H1 (cell line): ENCODE measurements at regions not wholly inside any gene's neighbourhood (a gene's known extent, or its start where the extent isn't known, plus 50 kb on each side); places are given as distances from the start of the nearest gene placed in this dataset.

Source experiments
- CTCF ChIA-PET: fragments of 300-600 bp; sonication (Branson Sonifier 250); formaldehyde crosslinking; loops from one replicate; lab custom pipeline; 2021; ENCODE audit not compliant: partially characterized antibody; lab: Charles Lee
- POLR2A ChIA-PET: fragments of 300-600 bp; sonication (Branson Sonifier 250); formaldehyde crosslinking; loops from one replicate; lab custom pipeline; 2021; ENCODE audit warnings: inconsistent platforms; ENCODE audit not compliant: partially characterized antibody; lab: Charles Lee
- DNase-seq, 2 experiments: peaks; one replicate each; pipeline versions ENCODE4 v3.0.0 to v3.0.0-alpha.2; 2010 to 2022; ENCODE audit warnings: low spot score in 2 of 2, low read depth in 1 of 2, mixed read lengths in 1 of 2
- FAIRE-seq: peaks from 2 replicates; lab custom pipeline; 2011; peaks lifted over from hg19 to GRCh38; lab: Jason Lieb, UNC
- H2AFZ ChIP-seq: 2 replicates; pipeline ENCODE4 v1.8.1; 2012; ENCODE audit warnings: low read length, inconsistent platforms
- H2AK5ac ChIP-seq: 2 replicates; pipeline ENCODE4 v1.6.1; 2013; ENCODE audit warnings: low read depth, low read length
- H2BK120ac ChIP-seq: replicated peaks from 2 replicates; pipeline ENCODE3; 2013; ENCODE audit warnings: low read depth, low read length, inconsistent platforms
- H2BK12ac ChIP-seq: 2 replicates; pipeline ENCODE4 v1.6.1; 2013; ENCODE audit warnings: low read depth, low read length
- H2BK15ac ChIP-seq: 2 replicates; pipeline ENCODE4 v1.6.1; 2013; ENCODE audit warnings: low read length
- H2BK20ac ChIP-seq: 2 replicates; pipeline ENCODE4 v1.6.1; 2013; ENCODE audit warnings: low read length
- H2BK5ac ChIP-seq: 2 replicates; pipeline ENCODE4 v1.6.1; 2013; ENCODE audit warnings: low read depth, low read length
- H3K14ac ChIP-seq: 2 replicates; pipeline ENCODE4 v1.6.1; 2013; ENCODE audit warnings: inconsistent platforms; ENCODE audit not compliant: insufficient read length
- H3K18ac ChIP-seq: 2 replicates; pipeline ENCODE4 v1.6.1; 2013; ENCODE audit warnings: low read length; ENCODE audit errors: extremely low read depth
- H3K23ac ChIP-seq: 2 replicates; pipeline ENCODE4 v1.6.1; 2013; ENCODE audit warnings: inconsistent platforms; ENCODE audit not compliant: insufficient read length
- H3K23me2 ChIP-seq: 2 replicates; pipeline ENCODE4 v1.6.1; 2013; ENCODE audit warnings: low read depth, low read length
- H3K27ac ChIP-seq: 2 replicates; pipeline ENCODE4 v1.6.1; 2011; ENCODE audit warnings: low read depth, low read length, inconsistent platforms
- H3K27me3 ChIP-seq, 4 experiments: replicated peaks in 1 of 4; 1 replicate in 1 of 4; 2 replicates in 3 of 4; pipeline versions ENCODE4 v1.6.1 to v1.8.1; 2011 to 2013; ENCODE audit warnings: low read length in 3 of 4, mild to moderate bottlenecking in 3 of 4, inconsistent platforms in 2 of 4, mixed read lengths in 2 of 4, moderate library complexity in 1 of 4; ENCODE audit not compliant: control insufficient read depth in 3 of 4, insufficient read depth in 3 of 4; ENCODE audit errors: extremely low read depth in 1 of 4
- H3K36me3 ChIP-seq, 4 experiments: 2 replicates each; pipeline versions ENCODE4 v1.6.1 to v1.8.1; 2011 to 2013; ENCODE audit warnings: mild to moderate bottlenecking in 4 of 4, low read length in 3 of 4, moderate library complexity in 2 of 4, control low read depth in 1 of 4, inconsistent platforms in 1 of 4; ENCODE audit not compliant: insufficient read depth in 4 of 4, control insufficient read depth in 2 of 4
- H3K4ac ChIP-seq: replicated peaks from 2 replicates; pipeline ENCODE3; 2013; ENCODE audit warnings: low read length, low read depth, mixed read lengths, inconsistent platforms; ENCODE audit not compliant: insufficient read length
- H3K4me1 ChIP-seq, 4 experiments: replicated peaks in 1 of 4; 1 replicate in 1 of 4; 2 replicates in 3 of 4; pipeline versions ENCODE4 v1.6.1 to v1.8.1; 2011 to 2013; ENCODE audit warnings: low read length in 3 of 4, inconsistent platforms in 2 of 4, mixed read lengths in 1 of 4; ENCODE audit not compliant: insufficient read depth in 4 of 4, control insufficient read depth in 3 of 4
- H3K4me2 ChIP-seq, 2 experiments: 2 replicates each; pipeline versions ENCODE4 v1.6.1 to v1.8.1; 2011 to 2013; ENCODE audit warnings: low read depth in 2 of 2, low read length in 2 of 2, control low read depth in 1 of 2, inconsistent platforms in 1 of 2, mild to moderate bottlenecking in 1 of 2; ENCODE audit not compliant: insufficient read depth in 1 of 2
- H3K4me3 ChIP-seq, 4 experiments: fragments of 200-600, 300-600 bp in 1 of 4; sonication (generic), shearing (Covaris generic), sonication (Bioruptor Twin) in 1 of 4; 2 replicates each; pipeline versions ENCODE4 v1.5.1 to v1.8.1; 2011 to 2016; ENCODE audit warnings: low read length in 4 of 4, low read depth in 3 of 4, control low read depth in 2 of 4, inconsistent platforms in 2 of 4, mild to moderate bottlenecking in 2 of 4, mixed read lengths in 1 of 4, moderate library complexity in 1 of 4; ENCODE audit not compliant: insufficient read depth in 2 of 4; ENCODE audit errors: extremely low read depth in 1 of 4
- H3K56ac ChIP-seq: replicated peaks from 2 replicates; pipeline ENCODE3; 2013; ENCODE audit warnings: low read depth, mild to moderate bottlenecking, mixed read lengths, low read length, inconsistent platforms; ENCODE audit not compliant: insufficient read length
- H3K79me1 ChIP-seq: 2 replicates; pipeline ENCODE4 v1.6.1; 2013; ENCODE audit warnings: low read depth, low read length, control low read depth
- H3K79me2 ChIP-seq, 2 experiments: 2 replicates each; pipeline versions ENCODE4 v1.6.1 to v1.8.1; 2012 to 2013; ENCODE audit warnings: low read length in 2 of 2, mild to moderate bottlenecking in 2 of 2, inconsistent platforms in 1 of 2; ENCODE audit not compliant: insufficient read depth in 2 of 2, control insufficient read depth in 1 of 2
- H3K9ac ChIP-seq, 4 experiments: replicated peaks in 1 of 4; 1 replicate in 1 of 4; 2 replicates in 3 of 4; pipeline versions ENCODE4 v1.6.1 to v1.8.1; 2011 to 2013; ENCODE audit warnings: low read depth in 3 of 4, low read length in 3 of 4, control low read depth in 2 of 4, mild to moderate bottlenecking in 2 of 4, moderate library complexity in 2 of 4, inconsistent platforms in 1 of 4; ENCODE audit errors: extremely low read depth in 1 of 4
- H3K9me3 ChIP-seq, 2 experiments: 2 replicates each; pipeline versions ENCODE4 v1.6.1 to v1.8.1; 2012 to 2013; ENCODE audit warnings: mild to moderate bottlenecking in 2 of 2, moderate library complexity in 2 of 2, control low read depth in 1 of 2, inconsistent platforms in 1 of 2, low read depth in 1 of 2, low read length in 1 of 2, mixed read lengths in 1 of 2; ENCODE audit not compliant: insufficient read depth in 2 of 2
- H4K20me1 ChIP-seq, 2 experiments: replicated peaks in 1 of 2; 2 replicates each; pipeline versions ENCODE3 to v1.8.1; 2011 to 2013; ENCODE audit warnings: inconsistent platforms in 2 of 2, low read length in 2 of 2, mild to moderate bottlenecking in 1 of 2; ENCODE audit not compliant: insufficient read depth in 2 of 2, control insufficient read depth in 1 of 2
- H4K5ac ChIP-seq: 2 replicates; pipeline ENCODE4 v1.6.1; 2013; ENCODE audit warnings: low read length, low read depth, mixed read lengths, inconsistent platforms; ENCODE audit not compliant: insufficient read length
- H4K8ac ChIP-seq: 2 replicates; pipeline ENCODE4 v1.8.0; 2013; ENCODE audit warnings: mild to moderate bottlenecking, moderate library complexity, low read length, inconsistent platforms; ENCODE audit not compliant: insufficient read depth; ENCODE audit errors: extremely low read depth
- H4K91ac ChIP-seq: replicated peaks from 2 replicates; pipeline ENCODE3; 2013; ENCODE audit warnings: low read length, mixed read lengths, inconsistent platforms; ENCODE audit not compliant: insufficient read length
- CBX5 ChIP-seq: fragments of 300-800, 300-1000 bp; sonication (generic); IDR thresholded peaks from 2 replicates; pipeline ENCODE4 v1.7.1; 2016; ENCODE audit warnings: antibody characterized with exemption, low read length, low read depth
- CEBPB ChIP-seq: IDR thresholded peaks from 2 replicates; pipeline ENCODE4 v1.6.1; 2012; ENCODE audit warnings: low read depth, low read length
- CHD2 ChIP-seq: IDR thresholded peaks from 2 replicates; pipeline ENCODE4 v1.6.1; 2012; ENCODE audit warnings: low read length, improper control_type of control experiment
- EGR1 ChIP-seq: IDR thresholded peaks from 2 replicates; pipeline ENCODE4 v1.6.1; 2011; ENCODE audit warnings: low read depth, low read length, borderline replicate concordance
- FOSL1 ChIP-seq: IDR thresholded peaks from 2 replicates; pipeline ENCODE4 v1.6.1; 2011; ENCODE audit warnings: mild to moderate bottlenecking, low read depth, low read length, moderate library complexity; ENCODE audit not compliant: insufficient read depth
- HDAC6 ChIP-seq: IDR thresholded peaks from one replicate; pipeline ENCODE4 v1.7.1; 2012; ENCODE audit warnings: low read depth, mild to moderate bottlenecking, inconsistent platforms, low read length, moderate library complexity
- MAFK ChIP-seq: IDR thresholded peaks from 2 replicates; pipeline ENCODE4 v1.6.1; 2012; ENCODE audit warnings: low read depth, mild to moderate bottlenecking, improper control_type of control experiment, low read length
- MAX ChIP-seq: IDR thresholded peaks from 2 replicates; pipeline ENCODE4 v1.6.1; 2012; ENCODE audit warnings: inconsistent platforms
- PHF8 ChIP-seq: fragments of 200-600 bp; sonication (generic); conservative IDR thresholded peaks from 2 replicates; pipeline ENCODE4 v1.7.1; 2012; ENCODE audit warnings: low read depth, mild to moderate bottlenecking, inconsistent platforms, low read length, moderate library complexity
- POLR2A ChIP-seq, 2 experiments: IDR thresholded peaks; 1 replicate in 1 of 2; 2 replicates in 1 of 2; pipeline ENCODE4 v1.6.1; 2011; ENCODE audit warnings: low read depth in 2 of 2, low read length in 2 of 2, mild to moderate bottlenecking in 2 of 2; ENCODE audit errors: control extremely low read depth in 1 of 2
- RAD21 ChIP-seq, 2 experiments: IDR thresholded peaks in 1 of 2; conservative IDR thresholded peaks in 1 of 2; 2 replicates each; pipeline ENCODE4 v1.6.1; 2011; ENCODE audit warnings: low read depth in 2 of 2, low read length in 2 of 2, improper control_type of control experiment in 1 of 2, inconsistent platforms in 1 of 2, mild to moderate bottlenecking in 1 of 2, moderate library complexity in 1 of 2
- RBBP5 ChIP-seq: IDR thresholded peaks from 2 replicates; pipeline ENCODE4 v1.7.1; 2012; ENCODE audit warnings: low read depth, mild to moderate bottlenecking, inconsistent platforms, low read length, moderate library complexity, borderline replicate concordance
- SP1 ChIP-seq: IDR thresholded peaks from 2 replicates; pipeline ENCODE4 v1.6.1; 2011; ENCODE audit warnings: low read depth, low read length
- SP2 ChIP-seq: IDR thresholded peaks from 2 replicates; pipeline ENCODE4 v1.6.1; 2012; ENCODE audit warnings: mild to moderate bottlenecking, low read length, inconsistent platforms
- USF2 ChIP-seq: IDR thresholded peaks from 2 replicates; pipeline ENCODE4 v1.6.1; 2011; ENCODE audit warnings: low read length, improper control_type of control experiment
- WGBS, 2 experiments: shearing (Covaris generic) in 1 of 2; methylation state at CpG; one replicate each; pipeline versions ENCODE4 v1.1.6 to v1.1.7; 2013 to 2015; ENCODE audit warnings: low lambda C conversion rate in 2 of 2, mixed read lengths in 2 of 2, inconsistent platforms in 1 of 2, low coverage in 1 of 2, missing lambda C conversion rate in 1 of 2; ENCODE audit not compliant: insufficient replicate concordance in 2 of 2, insufficient coverage in 1 of 2, insufficient read length in 1 of 2; ENCODE audit errors: extremely low coverage in 1 of 2, missing lambda C conversion rate in 1 of 2; 5-methylcytosine and 5-hydroxymethylcytosine counted together

- Histone ChIP-seq H3K9me3 (no peaks in the 10 kb centered on the region; a peak in 1 of 4 replicates), H3K23me2 (no peaks in the 10 kb centered on the region), H3K27me3 (no peaks in the 10 kb centered on the region), H2BK12ac (no peak overlapping the region), H3K4me3 (no peak overlapping the region), H2BK20ac (no peak overlapping the region), H4K20me1 (no peaks in the 10 kb centered on the region), H3K4me1 (no peaks in the 10 kb centered on the region), H3K79me2 (no peaks in the 10 kb centered on the region), H3K9ac (no peak overlapping the region), H2AK5ac (no peak overlapping the region), H4K5ac (no peak overlapping the region), H4K91ac (no peak overlapping the region), H3K4ac (no peak overlapping the region), H3K4me2 (no peak overlapping the region), H3K79me1 (no peaks in the 10 kb centered on the region), H4K8ac (no peak overlapping the region), H2BK15ac (no peak overlapping the region), H2BK5ac (no peak overlapping the region), H3K23ac (no peak overlapping the region), H3K14ac (no peak overlapping the region), H3K36me3 (no peaks in the 10 kb centered on the region; a peak in 1 of 8 replicates), H3K56ac (no peak overlapping the region), H2BK120ac (no peak overlapping the region), H3K18ac (no peak overlapping the region), H3K27ac (no peak overlapping the region), H2AFZ (no peak overlapping the region)
- WGBS, 2 experiments: 67% methylated on average over 1 of the region's 1 CpG; no CpG with 5 or more reads in 1 of the 2 experiments
- FAIRE-seq: no peak
- POLR2A ChIA-PET: no interaction called here
- CTCF ChIA-PET: no interaction called here
- DNase-seq: no peak
- TF ChIP-seq CEBPB (no peak), CHD2 (no peak), MAX (no peak), HDAC6 (no peak), PHF8 (no peak), SP1 (no peak), USF2 (no peak), RAD21 (IDR thresholded peaks at IDR 0.05 in 1 of 2, conservative IDR thresholded peaks at IDR 0.05 in 1 of 2; ENCODE audit: low read depth in 2 of 2, low read length in 2 of 2) (no peak), MAFK (no peak), FOSL1 (no peak), SP2 (no peak), POLR2A (IDR thresholded peaks at IDR 0.05; ENCODE audit: control extremely low read depth in 1 of 2, low read depth in 2 of 2, low read length in 2 of 2) (no peak), RBBP5 (no peak), CBX5 (no peak), EGR1 (no peak)
Observed at GRCh38 chrY:18966001-18966400, 192.5 kb upstream of the HSFY2 start.
